NCI-H1048 (cell line): ENCODE measurements at regions not wholly inside any gene's neighbourhood (a gene's known extent, or its start where the extent isn't known, plus 50 kb on each side); places are given as distances from the start of the nearest gene placed in this dataset.

Source experiments
- DNase-seq: peaks from one replicate; lab custom pipeline; 2025; lab: John Stamatoyannopoulos, UW

DNA sequence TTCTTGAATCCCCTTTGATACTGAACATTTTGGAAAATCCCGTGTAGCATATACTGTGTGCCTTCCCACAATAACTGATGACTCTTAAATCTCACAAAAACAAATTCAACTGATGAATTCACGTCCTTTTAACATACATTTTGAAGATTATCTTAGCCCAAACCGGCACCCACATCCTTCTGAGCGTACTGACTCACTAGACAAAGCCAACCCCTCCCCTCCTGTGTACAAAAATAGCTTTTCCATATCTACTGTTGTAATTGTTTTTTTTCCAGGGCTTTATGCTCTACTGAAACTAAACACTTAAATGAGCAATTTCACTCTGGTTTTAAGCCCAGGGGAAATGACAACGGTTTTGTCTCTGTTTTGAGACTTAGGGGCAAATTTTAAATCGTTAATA lies 109.4 kb upstream of the ATF7IP start:
- no peak for DNase-seq

DNA sequence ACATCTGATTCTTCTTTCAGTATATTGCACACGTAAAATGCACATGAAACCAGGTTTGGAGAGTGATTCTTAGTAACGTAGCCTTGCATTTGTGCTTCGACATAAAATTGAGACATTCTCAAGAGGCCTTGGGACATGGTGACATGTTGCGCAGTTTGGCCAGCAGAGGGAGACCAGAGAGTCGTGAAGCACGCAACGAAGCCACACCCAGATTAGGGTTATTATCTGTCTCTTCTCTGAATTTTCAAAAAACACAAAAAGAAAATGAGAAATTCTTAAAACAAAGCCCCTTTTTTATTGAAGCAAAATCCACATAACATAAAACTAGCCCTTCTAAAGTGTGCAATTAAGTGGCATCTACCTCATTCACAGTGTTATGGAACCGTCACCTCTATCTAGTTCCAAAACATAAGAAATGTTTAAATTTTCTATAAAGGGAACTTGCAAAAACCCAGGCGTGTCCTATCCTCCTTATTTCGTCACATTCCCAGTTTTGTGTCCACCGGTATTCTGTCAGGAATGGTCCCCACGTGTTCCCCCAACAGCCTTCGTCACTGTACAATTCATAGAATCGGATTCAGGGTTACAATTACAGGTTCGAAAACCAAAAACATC lies 108.8 kb upstream of the ATF7IP start:
- peak; percentile 76 for DNase-seq

GRCh38 chr12:14257303-14257733 lies 108.2 kb upstream of the ATF7IP start:
- no peak for DNase-seq

DNA sequence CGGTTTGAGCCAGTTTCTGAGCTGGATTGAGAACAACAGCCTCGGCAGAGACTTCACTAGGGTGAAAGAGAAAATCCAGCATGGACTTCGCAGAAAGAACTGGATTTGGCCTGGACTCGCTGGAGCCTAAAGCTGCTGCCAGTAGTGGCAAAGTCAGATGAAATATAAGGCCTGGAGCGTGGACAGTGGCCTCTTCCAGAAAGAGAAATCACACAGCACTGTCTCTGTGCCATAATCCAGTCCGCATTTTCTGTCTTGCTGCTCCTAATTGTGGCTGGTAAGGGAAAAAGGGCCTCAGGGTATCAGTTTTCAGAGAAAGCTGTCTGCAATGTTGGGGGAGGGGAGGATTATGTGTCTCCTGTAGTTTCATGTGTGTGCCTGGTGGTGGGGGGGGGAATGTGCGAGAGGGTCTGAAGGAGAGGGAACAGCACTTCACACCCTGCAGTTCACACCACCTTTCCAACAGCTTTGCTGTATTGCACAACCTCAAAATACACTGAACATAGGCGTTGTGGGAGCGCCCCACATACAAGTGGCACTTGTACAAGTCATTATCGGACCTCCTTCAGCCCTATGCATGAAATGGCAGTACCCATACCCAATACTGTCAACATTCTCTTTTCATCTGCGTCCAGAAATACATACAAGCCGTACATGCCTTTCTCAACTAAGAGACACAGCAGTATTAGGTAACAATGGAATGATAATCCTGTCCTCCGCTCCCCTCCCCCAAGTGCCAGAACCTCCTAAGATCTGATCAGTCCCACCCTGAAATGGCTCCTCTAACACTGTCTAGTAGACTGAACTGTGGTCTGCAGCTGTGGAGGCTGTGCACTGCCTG lies 107.5 kb upstream of the ATF7IP start:
- DNase-seq: peak; percentile 100

GRCh38 chr12:14258575-14258940 lies 106.9 kb upstream of the ATF7IP start:
- no peak for DNase-seq

DNA sequence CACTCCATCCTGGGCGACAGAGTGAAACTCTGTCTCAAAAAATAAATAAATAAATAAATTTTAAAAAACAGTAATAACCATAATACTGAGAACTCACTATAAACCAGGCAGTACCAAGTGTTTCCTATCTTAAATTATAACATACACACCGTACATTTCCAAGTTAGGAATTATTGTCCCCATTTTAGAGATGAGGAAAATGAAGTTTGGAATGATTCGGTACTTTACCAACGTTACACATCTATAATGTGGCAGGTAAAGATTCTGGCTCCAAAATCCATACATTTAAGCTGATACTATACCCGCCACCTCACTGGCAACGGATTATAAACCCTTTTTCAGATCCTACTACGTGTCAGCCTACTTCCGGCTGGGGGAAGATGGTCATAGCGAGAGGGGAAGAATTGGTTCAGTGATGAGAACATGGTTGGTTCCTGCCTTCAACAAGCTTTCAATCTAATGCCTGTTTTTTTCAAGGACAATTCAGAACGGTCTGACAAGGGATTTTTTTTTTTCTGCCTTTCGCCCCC lies 105.9 kb upstream of the ATF7IP start:
- no peak for DNase-seq

DNA sequence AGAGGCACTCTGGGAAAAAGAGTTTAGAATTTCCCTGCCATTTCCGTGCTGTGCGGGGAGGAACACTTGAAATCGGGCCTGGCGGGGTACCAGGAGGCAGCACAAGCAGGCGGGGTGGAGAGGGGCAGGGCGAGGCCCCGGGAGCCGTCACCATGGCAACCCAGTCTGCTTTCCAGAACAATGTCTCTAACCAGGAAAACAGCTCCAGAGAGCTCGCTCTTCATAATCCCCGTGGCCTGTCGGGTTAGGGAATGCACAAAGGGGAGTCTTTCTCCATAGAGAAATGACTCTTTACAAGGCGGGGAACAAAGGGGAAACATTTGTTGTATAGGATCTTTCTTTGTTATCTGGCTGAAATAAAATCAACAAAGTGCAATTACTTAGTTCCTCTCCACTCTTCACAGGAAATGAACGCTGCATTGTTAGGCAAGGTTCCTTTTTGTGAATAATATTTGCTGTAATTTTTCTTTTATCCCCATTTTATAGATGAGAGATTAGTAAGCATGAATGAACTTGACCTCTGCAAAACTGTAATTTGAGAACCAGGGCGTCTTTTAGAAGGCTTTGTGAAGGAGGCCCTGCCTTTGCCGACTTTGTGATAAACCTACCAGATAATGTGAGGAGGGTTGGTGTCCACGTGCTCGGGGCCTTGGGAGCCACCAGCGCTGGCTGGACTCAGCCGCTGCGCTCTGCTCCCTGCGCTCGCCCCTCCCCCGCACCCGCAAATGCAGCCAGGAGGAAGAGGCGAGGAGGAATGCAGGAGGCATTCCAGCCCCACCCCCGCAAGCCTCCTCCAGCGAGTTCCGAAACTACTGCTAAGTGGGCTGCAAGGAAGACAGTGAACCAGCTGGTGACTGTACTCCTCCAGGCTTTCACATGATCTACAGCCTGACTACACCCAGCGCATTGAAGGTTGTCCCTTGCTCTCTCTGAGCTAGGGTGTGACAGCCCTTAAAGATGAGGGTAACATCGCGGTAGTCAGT lies 105.2 kb upstream of the ATF7IP start:
- DNase-seq: peak; percentile 26

DNA sequence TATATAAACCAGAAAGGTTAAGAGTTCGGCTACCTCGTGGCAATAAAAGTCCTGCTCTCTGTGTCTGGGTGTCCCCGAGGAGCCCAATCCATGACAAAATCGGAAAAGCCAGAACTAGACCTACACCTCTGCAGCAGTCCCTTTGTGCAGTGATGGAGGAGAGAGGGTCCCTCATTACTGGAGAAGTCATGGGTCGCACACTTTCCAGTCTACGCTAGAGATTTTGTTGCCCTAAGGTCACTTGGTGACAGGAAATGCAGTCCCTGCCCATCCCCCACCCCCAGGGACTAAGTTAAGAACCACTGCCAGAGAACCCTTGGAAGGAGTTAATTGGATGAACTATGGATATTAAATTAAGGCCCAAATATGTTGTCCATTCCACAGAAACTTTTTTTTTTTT lies 104.4 kb upstream of the ATF7IP start:
- DNase-seq: no peak

DNA sequence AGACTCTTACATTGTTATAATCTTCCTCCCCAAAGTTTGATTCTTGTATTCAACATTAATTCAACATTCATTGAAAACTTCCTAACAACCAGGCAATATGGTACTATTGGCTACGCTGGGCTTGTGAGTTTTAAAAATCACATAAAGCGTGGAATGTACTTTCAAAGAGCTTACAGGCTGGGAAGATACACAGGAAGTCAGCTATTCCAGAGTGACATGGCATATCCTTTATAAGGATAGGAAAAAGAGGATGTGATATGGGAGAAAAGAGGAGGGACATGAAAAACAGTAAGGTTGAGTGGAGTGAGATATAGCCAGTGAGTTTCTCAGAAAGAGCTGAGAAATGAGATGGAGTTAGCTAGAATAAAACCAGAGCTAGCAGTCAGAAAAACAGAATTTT lies 103.6 kb upstream of the ATF7IP start:
- no peak for DNase-seq

DNA sequence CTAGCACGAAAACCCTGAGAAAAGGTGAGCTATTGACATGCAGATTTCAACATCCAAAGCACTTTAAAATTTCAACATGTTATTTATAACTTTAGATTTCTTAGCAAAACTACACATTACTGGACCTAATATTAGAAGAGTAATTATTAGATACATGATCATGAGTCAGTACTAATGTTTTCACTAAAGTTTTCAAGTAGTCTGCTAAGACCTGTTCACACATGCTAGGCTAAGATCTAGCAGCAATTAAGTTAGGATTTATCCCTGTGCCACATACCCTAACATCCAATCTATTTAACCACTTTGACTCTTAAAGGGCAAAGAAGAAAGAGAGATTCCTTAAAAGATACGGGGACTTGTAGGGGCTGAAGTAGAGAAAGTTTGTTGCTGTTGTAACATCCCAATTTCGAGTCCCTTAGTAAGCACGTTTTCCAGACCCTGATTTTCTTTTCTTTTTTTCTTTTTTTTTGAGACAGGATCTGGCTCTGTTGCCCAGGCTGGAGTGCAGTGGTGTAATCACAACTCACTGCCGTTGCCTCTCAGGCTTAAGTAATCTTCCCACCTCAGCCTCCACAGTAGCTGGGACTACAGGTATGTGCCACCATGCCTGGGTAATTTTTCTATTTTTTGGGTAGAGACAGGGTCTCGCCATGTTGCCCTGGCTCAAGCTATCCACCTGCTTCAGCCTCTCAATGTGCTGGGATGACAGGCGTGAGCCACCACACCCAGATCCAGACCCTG lies 102.5 kb upstream of the ATF7IP start:
- no peak for DNase-seq

GRCh38 chr12:14263742-14264141 lies 101.7 kb upstream of the ATF7IP start:
- no peak for DNase-seq

DNA sequence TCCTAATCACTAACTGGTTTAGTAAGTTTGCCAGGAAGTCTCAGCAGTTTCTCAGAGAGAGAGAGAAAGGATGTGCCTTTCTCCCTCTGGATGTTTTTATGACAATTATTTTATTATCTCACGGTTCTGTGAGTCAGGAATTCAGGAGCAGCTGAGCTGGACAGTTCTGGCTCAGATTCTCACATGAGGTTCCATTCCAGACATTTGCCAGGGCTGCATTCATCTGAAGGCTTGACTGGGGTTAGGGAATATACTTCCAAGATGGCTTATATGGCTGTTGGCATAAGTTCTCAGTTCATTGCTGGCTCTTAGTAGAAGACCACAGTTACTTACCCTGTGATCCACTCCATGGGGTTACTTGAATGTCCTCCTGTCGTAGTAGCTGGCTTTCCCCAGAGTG lies 101.2 kb upstream of the ATF7IP start:
- no peak for DNase-seq

DNA sequence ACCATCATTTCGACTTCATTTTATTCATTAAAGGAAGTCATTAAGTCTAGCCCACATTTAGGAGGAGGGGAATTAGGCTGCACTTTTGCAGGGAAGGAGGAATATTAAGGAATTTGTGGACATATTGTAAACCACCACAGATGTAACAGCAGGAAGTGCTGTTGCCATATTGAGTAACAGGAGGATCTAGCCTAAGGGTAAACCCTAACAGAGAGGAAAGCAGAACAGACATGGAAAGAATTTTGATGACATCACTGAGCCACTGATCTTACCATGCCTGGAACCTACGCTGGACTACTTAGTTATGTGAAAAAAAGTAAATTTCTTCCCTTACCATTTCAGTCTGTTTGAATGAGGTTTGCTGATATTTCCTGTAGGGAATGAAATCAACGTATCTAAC lies 100.7 kb upstream of the ATF7IP start:
- no peak for DNase-seq

DNA sequence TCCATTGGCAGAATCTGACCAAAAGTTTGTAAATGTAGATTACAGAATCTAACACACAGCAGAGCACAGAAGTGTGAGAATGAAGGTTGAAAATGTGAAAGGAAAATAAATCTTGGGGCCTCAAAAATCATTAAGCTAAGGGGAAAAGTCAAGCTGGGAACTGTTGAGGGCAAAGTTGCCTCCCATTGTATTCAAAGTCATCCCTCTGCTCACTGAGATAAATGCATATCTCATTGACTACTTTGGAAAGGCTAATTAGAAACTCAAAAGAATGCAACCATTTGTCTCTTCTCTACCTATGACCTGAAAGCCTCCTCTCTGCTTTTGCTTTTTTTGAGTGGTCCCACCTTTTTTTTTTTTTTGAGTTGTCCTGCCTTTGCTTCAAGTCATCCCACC lies 97.4 kb upstream of the ATF7IP start:
- DNase-seq: no peak

DNA sequence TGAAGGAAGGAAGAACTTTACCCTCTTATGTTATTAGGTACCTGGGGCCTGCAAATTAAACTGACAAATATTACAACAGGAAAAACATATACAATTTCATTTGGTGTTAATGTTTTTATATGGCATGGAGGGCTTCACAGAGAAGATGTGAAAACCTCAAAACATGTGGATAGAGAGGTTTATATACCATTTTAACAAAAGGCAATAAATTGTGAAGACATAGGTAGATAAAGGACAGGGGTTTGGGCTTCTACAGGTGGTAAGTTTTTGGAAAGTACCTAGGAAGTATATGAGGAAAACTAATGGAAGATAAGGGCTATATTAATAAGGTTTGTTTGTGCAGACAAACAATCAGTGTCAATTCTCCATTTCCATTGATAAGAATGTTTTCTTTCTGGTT lies 95.1 kb upstream of the ATF7IP start:
- no peak for DNase-seq

- no peak for DNase-seq
These were observed 92.2 kb upstream of the ATF7IP start for GRCh38 chr12:14272956-14273912.

DNA sequence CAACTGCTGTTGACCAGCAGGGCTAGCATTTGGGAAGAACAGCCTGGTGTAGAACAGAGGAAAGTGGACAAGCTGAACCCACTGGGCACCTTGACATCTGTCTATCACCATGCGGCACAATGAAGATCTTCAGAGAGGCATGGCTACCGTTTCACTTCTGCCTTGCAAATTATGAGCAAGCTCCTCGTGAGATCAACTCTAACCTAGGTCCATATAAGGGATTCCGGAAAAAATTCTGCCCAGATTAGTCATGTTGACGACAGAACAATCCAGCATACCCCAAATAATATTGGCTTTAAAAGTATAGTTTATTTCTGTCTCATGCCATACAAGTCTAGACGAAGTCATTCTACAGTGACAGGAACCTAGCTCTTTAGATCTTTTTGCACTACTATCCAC lies 91.6 kb upstream of the ATF7IP start:
- no peak for DNase-seq

DNA sequence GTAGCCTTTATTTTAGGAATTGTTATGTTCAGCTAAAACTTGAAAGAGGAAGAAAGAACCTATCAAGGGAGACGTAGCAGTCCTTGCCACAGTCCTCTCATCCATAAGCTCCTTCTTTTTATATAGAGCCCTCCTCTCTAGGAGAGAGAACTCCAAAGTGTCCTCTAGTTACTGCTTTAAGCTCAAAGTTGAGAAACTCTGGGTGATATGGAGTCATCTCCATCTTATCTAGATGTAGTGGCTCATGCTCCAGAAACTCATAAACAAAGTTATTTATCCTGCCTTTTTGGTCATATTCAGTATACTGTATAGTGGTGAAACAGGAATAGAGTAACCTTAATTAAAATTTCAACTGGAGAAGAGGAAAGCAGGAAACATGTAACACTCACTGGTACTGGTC lies 90.4 kb upstream of the ATF7IP start:
- DNase-seq: no peak

DNA sequence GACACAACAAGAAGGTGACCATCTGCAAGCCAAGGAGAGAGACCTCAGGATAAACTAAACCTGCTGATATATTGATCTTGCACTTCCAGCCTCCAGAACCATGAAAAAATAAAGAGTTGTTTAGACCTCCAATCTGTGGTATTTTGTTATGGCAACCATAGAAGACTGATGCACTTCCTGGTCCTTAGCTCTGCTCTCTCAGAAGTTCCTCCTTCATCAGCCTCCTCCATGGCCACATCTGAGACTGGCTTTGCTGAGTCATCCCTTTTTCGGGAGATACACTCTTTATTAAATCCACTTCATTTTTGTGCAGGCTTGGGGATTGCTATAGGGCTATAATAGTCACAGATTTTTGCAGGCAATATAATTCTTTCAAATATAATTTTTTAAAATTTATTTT lies 89.6 kb upstream of the ATF7IP start:
- DNase-seq: no peak

DNA sequence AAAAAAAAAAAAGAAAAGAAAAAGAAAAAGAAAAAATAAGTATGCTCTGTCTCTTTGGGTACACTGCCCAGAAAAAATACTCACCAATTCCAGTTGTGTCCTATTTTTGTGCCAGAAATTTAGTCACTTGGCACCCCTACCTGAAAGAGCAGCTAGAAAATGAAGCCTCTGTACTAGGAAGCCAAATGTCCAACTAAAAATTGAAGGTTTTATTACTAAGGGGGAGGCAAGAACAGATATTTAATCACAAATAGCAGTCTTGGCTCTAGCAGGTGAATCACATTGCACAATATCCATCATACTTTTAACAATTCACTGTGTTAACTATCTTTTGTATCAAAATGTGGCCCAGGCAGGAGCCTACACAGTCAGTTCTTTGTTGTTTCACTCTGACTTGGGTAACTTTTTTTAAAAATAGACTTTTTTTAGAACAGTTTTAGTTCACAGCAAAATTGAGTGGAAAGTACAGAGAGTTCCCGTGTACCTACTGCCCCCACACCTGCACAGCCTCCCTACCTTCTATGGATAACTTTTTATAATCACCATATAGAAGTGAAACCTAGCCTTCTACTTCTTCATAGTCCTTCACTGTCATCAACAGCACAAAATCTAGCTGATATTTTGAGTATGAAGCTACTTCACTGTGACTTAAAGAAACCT lies 87.1 kb upstream of the ATF7IP start:
- DNase-seq: no peak
